Liver (tissue), 8 donors: ENCODE measurements at regions not wholly inside any gene's neighbourhood (a gene's known extent, or its start where the extent isn't known, plus 50 kb on each side); places are given as distances from the start of the nearest gene placed in this dataset.

Experiments
- DNase-seq: peaks from one replicate; pipeline ENCODE4 v3.0.0-alpha.2; 2017; ENCODE audit warnings: low spot score
- H3K27ac ChIP-seq, 2 donors: one replicate each; pipeline ENCODE4 v1.7.0; 2013; ENCODE audit warnings: inconsistent platforms in 2 of 2, low read length in 2 of 2, control low read depth in 1 of 2, low read depth in 1 of 2, mild to moderate bottlenecking in 1 of 2
- H3K27me3 ChIP-seq, 4 donors: one replicate each; pipeline versions ENCODE4 v1.6.1 to v1.7.0; 2013; ENCODE audit warnings: low read length in 3 of 4, inconsistent platforms in 1 of 4, mild to moderate bottlenecking in 1 of 4, moderate library complexity in 1 of 4; ENCODE audit not compliant: control insufficient read depth in 4 of 4, insufficient read depth in 4 of 4
- H3K36me3 ChIP-seq, 4 donors: one replicate each; pipeline versions ENCODE4 v1.6.1 to v1.7.0; 2013; ENCODE audit warnings: low read length in 3 of 4, mild to moderate bottlenecking in 3 of 4, low read depth in 1 of 4, moderate library complexity in 1 of 4; ENCODE audit not compliant: control insufficient read depth in 4 of 4, insufficient read depth in 3 of 4
- H3K4me1 ChIP-seq, 4 donors: one replicate each; pipeline versions ENCODE4 v1.6.1 to v1.7.0; 2013; ENCODE audit warnings: low read length in 3 of 4, mild to moderate bottlenecking in 3 of 4, moderate library complexity in 1 of 4; ENCODE audit not compliant: control insufficient read depth in 4 of 4, insufficient read depth in 4 of 4
- H3K4me3 ChIP-seq, 3 donors: one replicate each; pipeline versions ENCODE4 v1.6.1 to v1.7.0; 2013; ENCODE audit warnings: low read length in 3 of 3, control low read depth in 1 of 3, low read depth in 1 of 3, mild to moderate bottlenecking in 1 of 3
- H3K9ac ChIP-seq, 2 donors: one replicate each; pipeline ENCODE4 v1.7.0; 2013; ENCODE audit warnings: low read length in 2 of 2, mild to moderate bottlenecking in 2 of 2, moderate library complexity in 2 of 2, control low read depth in 1 of 2, low read depth in 1 of 2
- H3K9me3 ChIP-seq, 4 donors: one replicate each; pipeline versions ENCODE4 v1.6.1 to v1.7.0; 2013; ENCODE audit warnings: low read length in 3 of 4; ENCODE audit not compliant: control insufficient read depth in 4 of 4
- EGR1 ChIP-seq, 2 donors: IDR thresholded peaks; 2 replicates each; pipeline ENCODE4 v1.6.1; 2016 to 2018; ENCODE audit warnings: antibody characterized with exemption in 2 of 2, low read depth in 2 of 2
- FOXA2 ChIP-seq: IDR thresholded peaks from 2 replicates; pipeline ENCODE4 v1.6.1; 2016; ENCODE audit warnings: antibody characterized with exemption
- GABPA ChIP-seq, 2 donors: IDR thresholded peaks in 1 of 2; conservative IDR thresholded peaks in 1 of 2; 2 replicates each; pipeline ENCODE4 v1.6.1; 2016; ENCODE audit warnings: antibody characterized with exemption in 2 of 2, mild to moderate bottlenecking in 1 of 2, moderate library complexity in 1 of 2
- HNF4G ChIP-seq: IDR thresholded peaks from 2 replicates; pipeline ENCODE4 v1.6.1; 2016; ENCODE audit warnings: antibody characterized with exemption
- NR2F2 ChIP-seq: IDR thresholded peaks from 2 replicates; pipeline ENCODE4 v1.6.1; 2016; ENCODE audit warnings: antibody characterized with exemption
- RAD21 ChIP-seq, 2 donors: IDR thresholded peaks; 2 replicates each; pipeline ENCODE4 v1.6.1; 2016; ENCODE audit warnings: antibody characterized with exemption in 2 of 2, mild to moderate bottlenecking in 2 of 2
- RXRA ChIP-seq, 2 donors: IDR thresholded peaks; 2 replicates each; pipeline ENCODE4 v1.6.1; 2017 to 2018; ENCODE audit warnings: antibody characterized with exemption in 2 of 2, mild to moderate bottlenecking in 1 of 2
- SP1 ChIP-seq: IDR thresholded peaks from 2 replicates; pipeline ENCODE4 v1.6.1; 2018; ENCODE audit warnings: antibody characterized with exemption, mild to moderate bottlenecking
- YY1 ChIP-seq: IDR thresholded peaks from 2 replicates; pipeline ENCODE4 v1.6.1; 2016; ENCODE audit warnings: antibody characterized with exemption, mild to moderate bottlenecking
- WGBS: extraction: QIAGEN DNeasy Blood & Tissue Kit; methylation state at CpG from one replicate; pipeline ENCODE4 v1.1.7; 2013; 5-methylcytosine and 5-hydroxymethylcytosine counted together
- TF ChIP-seq, protein P1 (sequence below): fragments of 150-350 bp; IDR thresholded peaks from 2 replicates; pipeline ENCODE4 v1.5.1; 2017; ENCODE audit warnings: improper control_type of control experiment, low read depth, low read length; ENCODE audit not compliant: missing input control
- TF ChIP-seq, protein P2 (sequence below): IDR thresholded peaks from 2 replicates; pipeline ENCODE4 v1.6.1; 2016; ENCODE audit warnings: antibody characterized with exemption, mild to moderate bottlenecking
- TF ChIP-seq, protein P3 (sequence below): IDR thresholded peaks from 2 replicates; pipeline ENCODE4 v1.6.1; 2016; ENCODE audit warnings: antibody characterized with exemption
- TF ChIP-seq, protein P4 (sequence below): IDR thresholded peaks from 2 replicates; pipeline ENCODE4 v1.6.1; 2016; ENCODE audit warnings: antibody characterized with exemption
- TF ChIP-seq, protein P5 (sequence below): IDR thresholded peaks from 2 replicates; pipeline ENCODE4 v1.6.1; 2016; ENCODE audit warnings: antibody characterized with exemption
- donor health status: healthy.
- donor health status: healthy.
- donor health status: healthy.
- donor health status: healthy.
- donor health status: healthy.

DNA sequence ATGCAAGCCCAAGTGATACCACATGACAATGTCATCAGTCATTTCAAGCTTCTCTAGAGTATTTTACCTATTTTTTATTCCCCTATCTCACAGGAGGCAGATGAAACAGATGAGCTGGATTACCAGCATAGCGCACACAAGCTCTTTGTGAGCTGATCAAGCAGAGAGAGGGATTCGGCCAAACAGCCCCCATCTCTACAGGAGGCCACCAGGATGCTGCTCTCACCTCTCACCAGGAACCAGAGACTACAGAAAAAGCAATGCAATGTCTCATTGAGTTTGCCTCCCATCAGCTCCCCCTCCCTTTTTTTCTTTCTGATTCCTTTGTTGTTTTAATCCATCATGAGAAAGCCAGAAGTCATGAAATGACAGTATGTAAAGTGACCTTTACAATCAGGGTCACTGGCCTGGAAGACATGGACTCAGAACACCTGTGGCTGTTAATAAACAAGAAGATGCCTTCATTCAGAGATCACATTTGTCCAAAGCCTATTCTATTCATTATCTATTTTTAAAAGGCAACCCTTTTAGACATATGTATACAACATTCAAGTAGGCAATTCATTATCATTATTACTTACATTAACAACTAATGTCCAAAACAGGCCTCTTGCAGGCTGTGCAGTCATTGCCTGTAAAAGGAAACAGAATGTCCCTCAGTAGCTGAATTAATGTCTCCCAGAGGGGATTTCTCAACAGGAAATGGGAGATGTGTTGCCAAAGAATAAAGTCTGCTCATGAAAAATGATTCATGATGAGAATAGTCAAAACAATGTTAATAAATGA, 656.6 kb downstream of the TBC1D4 start:
- no peaks in the 10 kb centered on the region for H3K9me3 ChIP-seq
- no peak overlapping the region for H3K4me3 ChIP-seq
- H3K36me3 ChIP-seq: no peaks in the 10 kb centered on the region
- H3K27me3 ChIP-seq: peaks cover 0 to 3% (median 0%) of the 10 kb centered on the region in 4 donors
- TF ChIP-seq RXRA (IDR thresholded peaks at IDR 0.05) (no peak), RAD21 (IDR thresholded peaks at IDR 0.05) (no peak), SP1 (no peak), FOXA2 (no peak), NR2F2 (no peak), GABPA (IDR thresholded peaks at IDR 0.05 in 1 of 2, conservative IDR thresholded peaks at IDR 0.05 in 1 of 2) (no peak), HNF4G (no peak)
- TF ChIP-seq, protein P1, sequence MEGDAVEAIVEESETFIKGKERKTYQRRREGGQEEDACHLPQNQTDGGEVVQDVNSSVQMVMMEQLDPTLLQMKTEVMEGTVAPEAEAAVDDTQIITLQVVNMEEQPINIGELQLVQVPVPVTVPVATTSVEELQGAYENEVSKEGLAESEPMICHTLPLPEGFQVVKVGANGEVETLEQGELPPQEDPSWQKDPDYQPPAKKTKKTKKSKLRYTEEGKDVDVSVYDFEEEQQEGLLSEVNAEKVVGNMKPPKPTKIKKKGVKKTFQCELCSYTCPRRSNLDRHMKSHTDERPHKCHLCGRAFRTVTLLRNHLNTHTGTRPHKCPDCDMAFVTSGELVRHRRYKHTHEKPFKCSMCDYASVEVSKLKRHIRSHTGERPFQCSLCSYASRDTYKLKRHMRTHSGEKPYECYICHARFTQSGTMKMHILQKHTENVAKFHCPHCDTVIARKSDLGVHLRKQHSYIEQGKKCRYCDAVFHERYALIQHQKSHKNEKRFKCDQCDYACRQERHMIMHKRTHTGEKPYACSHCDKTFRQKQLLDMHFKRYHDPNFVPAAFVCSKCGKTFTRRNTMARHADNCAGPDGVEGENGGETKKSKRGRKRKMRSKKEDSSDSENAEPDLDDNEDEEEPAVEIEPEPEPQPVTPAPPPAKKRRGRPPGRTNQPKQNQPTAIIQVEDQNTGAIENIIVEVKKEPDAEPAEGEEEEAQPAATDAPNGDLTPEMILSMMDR: no peak
- TF ChIP-seq, protein P2, sequence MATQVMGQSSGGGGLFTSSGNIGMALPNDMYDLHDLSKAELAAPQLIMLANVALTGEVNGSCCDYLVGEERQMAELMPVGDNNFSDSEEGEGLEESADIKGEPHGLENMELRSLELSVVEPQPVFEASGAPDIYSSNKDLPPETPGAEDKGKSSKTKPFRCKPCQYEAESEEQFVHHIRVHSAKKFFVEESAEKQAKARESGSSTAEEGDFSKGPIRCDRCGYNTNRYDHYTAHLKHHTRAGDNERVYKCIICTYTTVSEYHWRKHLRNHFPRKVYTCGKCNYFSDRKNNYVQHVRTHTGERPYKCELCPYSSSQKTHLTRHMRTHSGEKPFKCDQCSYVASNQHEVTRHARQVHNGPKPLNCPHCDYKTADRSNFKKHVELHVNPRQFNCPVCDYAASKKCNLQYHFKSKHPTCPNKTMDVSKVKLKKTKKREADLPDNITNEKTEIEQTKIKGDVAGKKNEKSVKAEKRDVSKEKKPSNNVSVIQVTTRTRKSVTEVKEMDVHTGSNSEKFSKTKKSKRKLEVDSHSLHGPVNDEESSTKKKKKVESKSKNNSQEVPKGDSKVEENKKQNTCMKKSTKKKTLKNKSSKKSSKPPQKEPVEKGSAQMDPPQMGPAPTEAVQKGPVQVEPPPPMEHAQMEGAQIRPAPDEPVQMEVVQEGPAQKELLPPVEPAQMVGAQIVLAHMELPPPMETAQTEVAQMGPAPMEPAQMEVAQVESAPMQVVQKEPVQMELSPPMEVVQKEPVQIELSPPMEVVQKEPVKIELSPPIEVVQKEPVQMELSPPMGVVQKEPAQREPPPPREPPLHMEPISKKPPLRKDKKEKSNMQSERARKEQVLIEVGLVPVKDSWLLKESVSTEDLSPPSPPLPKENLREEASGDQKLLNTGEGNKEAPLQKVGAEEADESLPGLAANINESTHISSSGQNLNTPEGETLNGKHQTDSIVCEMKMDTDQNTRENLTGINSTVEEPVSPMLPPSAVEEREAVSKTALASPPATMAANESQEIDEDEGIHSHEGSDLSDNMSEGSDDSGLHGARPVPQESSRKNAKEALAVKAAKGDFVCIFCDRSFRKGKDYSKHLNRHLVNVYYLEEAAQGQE: no peak
- TF ChIP-seq, protein P3, sequence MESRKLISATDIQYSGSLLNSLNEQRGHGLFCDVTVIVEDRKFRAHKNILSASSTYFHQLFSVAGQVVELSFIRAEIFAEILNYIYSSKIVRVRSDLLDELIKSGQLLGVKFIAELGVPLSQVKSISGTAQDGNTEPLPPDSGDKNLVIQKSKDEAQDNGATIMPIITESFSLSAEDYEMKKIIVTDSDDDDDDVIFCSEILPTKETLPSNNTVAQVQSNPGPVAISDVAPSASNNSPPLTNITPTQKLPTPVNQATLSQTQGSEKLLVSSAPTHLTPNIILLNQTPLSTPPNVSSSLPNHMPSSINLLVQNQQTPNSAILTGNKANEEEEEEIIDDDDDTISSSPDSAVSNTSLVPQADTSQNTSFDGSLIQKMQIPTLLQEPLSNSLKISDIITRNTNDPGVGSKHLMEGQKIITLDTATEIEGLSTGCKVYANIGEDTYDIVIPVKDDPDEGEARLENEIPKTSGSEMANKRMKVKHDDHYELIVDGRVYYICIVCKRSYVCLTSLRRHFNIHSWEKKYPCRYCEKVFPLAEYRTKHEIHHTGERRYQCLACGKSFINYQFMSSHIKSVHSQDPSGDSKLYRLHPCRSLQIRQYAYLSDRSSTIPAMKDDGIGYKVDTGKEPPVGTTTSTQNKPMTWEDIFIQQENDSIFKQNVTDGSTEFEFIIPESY: no peak
- TF ChIP-seq, protein P4, sequence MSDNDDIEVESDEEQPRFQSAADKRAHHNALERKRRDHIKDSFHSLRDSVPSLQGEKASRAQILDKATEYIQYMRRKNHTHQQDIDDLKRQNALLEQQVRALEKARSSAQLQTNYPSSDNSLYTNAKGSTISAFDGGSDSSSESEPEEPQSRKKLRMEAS: no peak
- no peak for DNase-seq
- H3K4me1 ChIP-seq: no peaks in the 10 kb centered on the region
- 76% methylated on average over 2 of the region's 2 CpGs for WGBS
- no peak overlapping the region for H3K9ac ChIP-seq
- H3K27ac ChIP-seq: no peak overlapping the region

DNA sequence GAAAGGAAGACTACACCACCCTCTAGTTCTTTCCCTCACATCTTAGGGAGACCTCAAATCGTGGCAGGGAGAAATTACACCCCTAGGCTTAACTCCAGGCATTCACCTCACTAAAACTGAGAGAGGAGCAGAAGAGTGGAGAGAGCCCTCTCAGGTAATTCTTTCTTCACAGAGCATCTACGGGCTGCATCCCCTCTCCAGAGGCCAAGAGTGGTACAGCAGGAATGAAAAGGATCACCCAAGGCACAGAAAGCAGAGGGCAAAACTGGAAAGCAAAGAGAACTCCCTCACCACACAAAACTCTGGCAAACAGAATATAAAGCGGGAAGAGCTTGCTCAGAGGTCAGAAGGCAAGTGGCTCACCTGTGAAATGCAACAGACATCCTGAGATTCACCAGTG, 661.2 kb downstream of the TBC1D4 start:
- Histone ChIP-seq H3K9ac (no peak overlapping the region), H3K36me3 (no peaks in the 10 kb centered on the region), H3K9me3 (no peaks in the 10 kb centered on the region), H3K4me3 (no peak overlapping the region), H3K27me3 (peaks cover 0 to 3% (median 0%) of the 10 kb centered on the region in 4 donors), H3K27ac (no peak overlapping the region), H3K4me1 (no peaks in the 10 kb centered on the region)
- 48% methylated on average over 3 of the region's 3 CpGs for WGBS
- no peak for DNase-seq
- no peak for TF ChIP-seq RXRA (IDR thresholded peaks at IDR 0.05)
- no peak for TF ChIP-seq YY1
- TF ChIP-seq EGR1 (IDR thresholded peaks at IDR 0.05; ENCODE audit: low read depth in 2 of 2): no peak
- no peak for TF ChIP-seq SP1
- TF ChIP-seq, protein P5, sequence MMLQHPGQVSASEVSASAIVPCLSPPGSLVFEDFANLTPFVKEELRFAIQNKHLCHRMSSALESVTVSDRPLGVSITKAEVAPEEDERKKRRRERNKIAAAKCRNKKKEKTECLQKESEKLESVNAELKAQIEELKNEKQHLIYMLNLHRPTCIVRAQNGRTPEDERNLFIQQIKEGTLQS: no peak
- no peak for TF ChIP-seq RAD21 (IDR thresholded peaks at IDR 0.05)
- TF ChIP-seq HNF4G: no peak
- TF ChIP-seq, protein P1: no peak
- TF ChIP-seq, protein P4: no peak
